Heart right ventricle (tissue), 16 donors: ENCODE measurements at regions not wholly inside any gene's neighbourhood (a gene's known extent, or its start where the extent isn't known, plus 50 kb on each side); places are given as distances from the start of the nearest gene placed in this dataset.
"Not testable (repeated sequence)": the region's sequence is repeated elsewhere in the genome, so short reads cannot be mapped to it uniquely, and the experiment has no call there.

ENCODE experiments used
- ATAC-seq, 8 donors: fragments of 200-7000 bp; cut with Tn5 transposase; one replicate each; pipeline ENCODE4 v1.9.1; 2020; ENCODE audit warnings: mild to moderate bottlenecking in 8 of 8, moderate library complexity in 8 of 8, moderate number of reproducible peaks in 1 of 8
- DNase-seq, 2 donors: peaks; one replicate each; pipeline ENCODE4 v3.0.0-alpha.2; 2020
- H3K27ac ChIP-seq, 10 donors: fragments of 200-600 bp; sonication (generic) in 2 of 10; one replicate each; pipeline versions ENCODE4 v1.5.0 to v1.8.0; 2020 to 2022; ENCODE audit warnings: mild to moderate bottlenecking in 3 of 10
- H3K27me3 ChIP-seq, 7 donors: fragments of 200-600 bp; one replicate each; pipeline ENCODE4 v1.8.0; 2021 to 2022; ENCODE audit warnings: mild to moderate bottlenecking in 2 of 7
- H3K36me3 ChIP-seq, 9 donors: fragments of 200-600 bp; sonication (generic) in 1 of 9; one replicate each; pipeline versions ENCODE4 v1.5.0 to v1.8.0; 2020 to 2022; ENCODE audit warnings: mild to moderate bottlenecking in 2 of 9
- H3K4me1 ChIP-seq, 9 donors: fragments of 200-600 bp; sonication (generic) in 1 of 9; one replicate each; pipeline versions ENCODE4 v1.5.0 to v1.8.0; 2020 to 2022; ENCODE audit warnings: mild to moderate bottlenecking in 4 of 9
- H3K4me3 ChIP-seq, 10 donors: fragments of 200-600 bp; sonication (generic) in 2 of 10; one replicate each; pipeline versions ENCODE4 v1.5.0 to v1.8.0; 2020 to 2022; ENCODE audit warnings: mild to moderate bottlenecking in 7 of 10, moderate library complexity in 2 of 10
- H3K9me3 ChIP-seq, 11 donors: fragments of 200-600 bp in 10 of 11; sonication (generic) in 2 of 11; one replicate each; pipeline versions ENCODE4 v1.5.0 to v1.8.0; 2013 to 2022; ENCODE audit warnings: mild to moderate bottlenecking in 2 of 11, control low read depth in 1 of 11, moderate library complexity in 1 of 11
- CTCF ChIP-seq, 9 donors: fragments of 200-600 bp; sonication (generic) in 2 of 9; IDR thresholded peaks; one replicate each; pipeline versions ENCODE4 v1.5.0 to v1.8.0; 2021 to 2022; ENCODE audit warnings: antibody characterized with exemption in 9 of 9, mild to moderate bottlenecking in 5 of 9, moderate library complexity in 1 of 9
- WGBS, 2 donors: extraction: QIAGEN DNeasy Blood & Tissue Kit; methylation state at CpG; one replicate each; pipeline ENCODE4 v1.1.7; 2013; ENCODE audit warnings: inconsistent platforms in 1 of 2; 5-methylcytosine and 5-hydroxymethylcytosine counted together
- intact Hi-C, 10 donors: fragments of 100-400 bp; cut with DNase I; formaldehyde crosslinking; loops; one replicate each; pipeline versions ENCODE4 v1.11.1 to v1.14.2; 2022
- donor health status: Arrhythmogenic right ventricular cardiomyopathy.
- donor health status: ischemic (EF 13 %, LVEDD 7.1; RV severe dilation, severe dysfunction).
- donor health status: healthy with polysubstance abuse.
- donor health status: DM: no; HTN: yes; CAD: no.
- donor health status: DM: no; HTN: no; CAD: no.
- donor health status: ischemic (EF 25% LVEDD 6.9; RV normal size, moderate dysfunction).
- donor health status: ischemic (EF 25% LVEDD 5.7; RV mildly dilated, moderate dysfunction).
- donor health status: healthy.
- donor health status: DM: yes; HTN: yes; CAD: no.
- donor health status: Ischemic cardiomyopathy.
- donor health status: ischemic (EF 35%, LVEDD 5.7; RV mildly dilated, moderate dysfunction).
- donor health status: nonischemic (EF 11% LVEDD 7.7; RV severe dilation, severe dysfunction).
- donor health status: DM: yes; HTN: yes; CAD: no.
- donor health status: PGD.
- donor health status: ischemic (EF 29% LVEDD 5.4; RV normal size, mild dysfunction).
- donor health status: nonischemic (EF 23%, LVEDD 6.1; RV moderate dilation, normal function).

- no peaks in the 10 kb centered on the region for H3K9me3 ChIP-seq
- no peak overlapping the region for H3K27ac ChIP-seq
- no peak overlapping the region for H3K4me3 ChIP-seq
- ATAC-seq (no peak), DNase-seq (no peak)
- intact Hi-C loops: no loop called here
- TF ChIP-seq CTCF (IDR thresholded peaks at IDR 0.05): no peak
- WGBS, 2 donors: 75 to 81% methylated on average over 3 of the region's 3 CpGs
- H3K36me3 ChIP-seq: no peaks in the 10 kb centered on the region
- no peaks in the 10 kb centered on the region for H3K27me3 ChIP-seq
- no peaks in the 10 kb centered on the region for H3K4me1 ChIP-seq
Measured at GRCh38 chr1:58227604-58228003, 318.9 kb downstream of the OMA1 start.

- ATAC-seq (no peak), DNase-seq (no peak)
- H3K4me3 ChIP-seq: no peak overlapping the region
- no peaks in the 10 kb centered on the region for H3K4me1 ChIP-seq
- intact Hi-C loops: no loop called here
- H3K27me3 ChIP-seq: no peaks in the 10 kb centered on the region
- H3K27ac ChIP-seq: no peak overlapping the region
- H3K9me3 ChIP-seq: no peaks in the 10 kb centered on the region
- WGBS, 2 donors: 71 to 74% methylated on average over 4 of the region's 4 CpGs
- no peak for TF ChIP-seq CTCF (IDR thresholded peaks at IDR 0.05)
- H3K36me3 ChIP-seq: no peaks in the 10 kb centered on the region
Measured at GRCh38 chr1:58223522-58223921, 323.0 kb downstream of the OMA1 start.

GRCh38 chr1:58220836-58221472 lies 325.6 kb downstream of the OMA1 start:
- Histone ChIP-seq H3K9me3 (no peaks in the 10 kb centered on the region), H3K36me3 (no peaks in the 10 kb centered on the region), H3K27ac (no peak overlapping the region), H3K4me3 (no peak overlapping the region), H3K27me3 (no peaks in the 10 kb centered on the region), H3K4me1 (no peaks in the 10 kb centered on the region)
- DNase-seq (no peak), ATAC-seq (no peak)
- intact Hi-C loops: no loop called here
- no peak for TF ChIP-seq CTCF (IDR thresholded peaks at IDR 0.05)
- WGBS, 2 donors: 62 to 68% methylated on average over 4 of the region's 4 CpGs

- H3K4me3 ChIP-seq, H3K36me3 ChIP-seq, H3K9me3 ChIP-seq, ATAC-seq, H3K4me1 ChIP-seq, DNase-seq, H3K27ac ChIP-seq, H3K27me3 ChIP-seq, intact Hi-C loops: not testable (repeated sequence)
- WGBS, 2 donors: 89 to 90% methylated on average over 3 of the region's 3 CpGs
Measured at GRCh38 chr1:58216169-58216568, 330.4 kb downstream of the OMA1 start.

- Histone ChIP-seq H3K36me3 (no peaks in the 10 kb centered on the region), H3K4me1 (no peaks in the 10 kb centered on the region), H3K27ac (no peak overlapping the region), H3K9me3 (no peaks in the 10 kb centered on the region), H3K4me3 (no peak overlapping the region), H3K27me3 (no peaks in the 10 kb centered on the region)
- intact Hi-C loops: no loop called here
- DNase-seq: no peak
- no peak for TF ChIP-seq CTCF (IDR thresholded peaks at IDR 0.05)
- no peak for ATAC-seq
- 93 to 100% methylated on average over 1 of the region's 1 CpG for WGBS, 2 donors
Measured at GRCh38 chr1:58214674-58215073, 331.9 kb downstream of the OMA1 start.
